Adrenal gland (tissue), 5 donors: ENCODE measurements at regions not wholly inside any gene's neighbourhood (a gene's known extent, or its start where the extent isn't known, plus 50 kb on each side); places are given as distances from the start of the nearest gene placed in this dataset.

Experiments used
- POLR2A ChIP-seq, 2 donors: fragments of 450-650 bp; IDR thresholded peaks; one replicate each; pipeline ENCODE4 v1.6.1; 2017; ENCODE audit warnings: antibody characterized with exemption in 2 of 2, mild to moderate bottlenecking in 2 of 2, moderate library complexity in 1 of 2
- TF ChIP-seq, protein P1 (sequence below), 6 experiments: fragments of 450-650 bp in 4 of 6; fragments of 200-600 bp in 2 of 6; sonication (generic) in 1 of 6; IDR thresholded peaks; 1 replicate in 5 of 6; 2 replicates in 1 of 6; pipeline versions ENCODE4 v1.5.1 to v1.8.0; 2016 to 2021; ENCODE audit warnings: antibody characterized with exemption in 6 of 6, mild to moderate bottlenecking in 2 of 6, moderate library complexity in 1 of 6
- donor health status: DM: no; HTN: no; CAD: no.

DNA sequence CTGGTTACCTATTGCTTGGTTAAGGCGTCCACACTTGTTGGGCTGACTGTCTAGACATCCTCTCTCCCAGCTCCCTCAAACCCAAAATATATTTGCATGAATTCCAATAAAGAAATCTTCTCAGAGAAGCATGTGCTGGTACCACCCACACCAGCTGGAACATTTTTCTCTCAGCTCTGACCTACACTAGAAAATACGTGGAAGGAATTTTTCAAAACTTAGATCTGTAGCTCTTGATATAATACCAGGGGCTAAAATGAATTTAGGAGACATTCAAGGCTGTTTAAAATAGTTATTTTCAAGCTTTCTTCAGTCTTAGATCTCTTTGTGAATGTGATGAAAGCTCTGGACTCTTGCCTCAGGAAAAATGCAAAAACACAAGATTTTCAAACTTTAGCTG, 590.4 kb downstream of the PDCD6IP start:
- TF ChIP-seq, protein P1, sequence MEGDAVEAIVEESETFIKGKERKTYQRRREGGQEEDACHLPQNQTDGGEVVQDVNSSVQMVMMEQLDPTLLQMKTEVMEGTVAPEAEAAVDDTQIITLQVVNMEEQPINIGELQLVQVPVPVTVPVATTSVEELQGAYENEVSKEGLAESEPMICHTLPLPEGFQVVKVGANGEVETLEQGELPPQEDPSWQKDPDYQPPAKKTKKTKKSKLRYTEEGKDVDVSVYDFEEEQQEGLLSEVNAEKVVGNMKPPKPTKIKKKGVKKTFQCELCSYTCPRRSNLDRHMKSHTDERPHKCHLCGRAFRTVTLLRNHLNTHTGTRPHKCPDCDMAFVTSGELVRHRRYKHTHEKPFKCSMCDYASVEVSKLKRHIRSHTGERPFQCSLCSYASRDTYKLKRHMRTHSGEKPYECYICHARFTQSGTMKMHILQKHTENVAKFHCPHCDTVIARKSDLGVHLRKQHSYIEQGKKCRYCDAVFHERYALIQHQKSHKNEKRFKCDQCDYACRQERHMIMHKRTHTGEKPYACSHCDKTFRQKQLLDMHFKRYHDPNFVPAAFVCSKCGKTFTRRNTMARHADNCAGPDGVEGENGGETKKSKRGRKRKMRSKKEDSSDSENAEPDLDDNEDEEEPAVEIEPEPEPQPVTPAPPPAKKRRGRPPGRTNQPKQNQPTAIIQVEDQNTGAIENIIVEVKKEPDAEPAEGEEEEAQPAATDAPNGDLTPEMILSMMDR (IDR thresholded peaks at IDR 0.05): no peak
- TF ChIP-seq POLR2A (IDR thresholded peaks at IDR 0.05): no peak
